Gastroesophageal sphincter (tissue), 3 donors: ENCODE measurements at regions not wholly inside any gene's neighbourhood (a gene's known extent, or its start where the extent isn't known, plus 50 kb on each side); places are given as distances from the start of the nearest gene placed in this dataset.

Experiments
- EP300 ChIP-seq: sonication (generic); formaldehyde crosslinking; IDR thresholded peaks from one replicate; pipeline ENCODE4 v1.6.1; 2017; ENCODE audit warnings: antibody characterized with exemption, mild to moderate bottlenecking
- POLR2A ChIP-seq, 2 donors: fragments of 450-650 bp; IDR thresholded peaks; one replicate each; pipeline ENCODE4 v1.6.1; 2017; ENCODE audit warnings: antibody characterized with exemption in 2 of 2, mild to moderate bottlenecking in 2 of 2, moderate library complexity in 1 of 2
- POLR2AphosphoS5 ChIP-seq: sonication (generic); formaldehyde crosslinking; IDR thresholded peaks from one replicate; pipeline ENCODE4 v1.6.1; 2017; ENCODE audit warnings: antibody characterized with exemption
- TF ChIP-seq, protein P1 (sequence below), 4 experiments: fragments of 200-600 bp in 2 of 4; fragments of 450-650 bp in 2 of 4; sonication (generic) in 1 of 4; IDR thresholded peaks; one replicate each; pipeline ENCODE4 v1.5.1; 2017 to 2019; ENCODE audit warnings: antibody characterized with exemption in 4 of 4, mild to moderate bottlenecking in 2 of 4, moderate library complexity in 2 of 4

- TF ChIP-seq, protein P1, sequence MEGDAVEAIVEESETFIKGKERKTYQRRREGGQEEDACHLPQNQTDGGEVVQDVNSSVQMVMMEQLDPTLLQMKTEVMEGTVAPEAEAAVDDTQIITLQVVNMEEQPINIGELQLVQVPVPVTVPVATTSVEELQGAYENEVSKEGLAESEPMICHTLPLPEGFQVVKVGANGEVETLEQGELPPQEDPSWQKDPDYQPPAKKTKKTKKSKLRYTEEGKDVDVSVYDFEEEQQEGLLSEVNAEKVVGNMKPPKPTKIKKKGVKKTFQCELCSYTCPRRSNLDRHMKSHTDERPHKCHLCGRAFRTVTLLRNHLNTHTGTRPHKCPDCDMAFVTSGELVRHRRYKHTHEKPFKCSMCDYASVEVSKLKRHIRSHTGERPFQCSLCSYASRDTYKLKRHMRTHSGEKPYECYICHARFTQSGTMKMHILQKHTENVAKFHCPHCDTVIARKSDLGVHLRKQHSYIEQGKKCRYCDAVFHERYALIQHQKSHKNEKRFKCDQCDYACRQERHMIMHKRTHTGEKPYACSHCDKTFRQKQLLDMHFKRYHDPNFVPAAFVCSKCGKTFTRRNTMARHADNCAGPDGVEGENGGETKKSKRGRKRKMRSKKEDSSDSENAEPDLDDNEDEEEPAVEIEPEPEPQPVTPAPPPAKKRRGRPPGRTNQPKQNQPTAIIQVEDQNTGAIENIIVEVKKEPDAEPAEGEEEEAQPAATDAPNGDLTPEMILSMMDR (IDR thresholded peaks at IDR 0.05) = no peak
- no peak for TF ChIP-seq POLR2A (IDR thresholded peaks at IDR 0.05)
- no peak for TF ChIP-seq POLR2AphosphoS5
- TF ChIP-seq EP300 = no peak
Observed at GRCh38 chr18:1392046-1392445, 487.4 kb downstream of the ADCYAP1 start.
